GM19351 (cell line): ENCODE measurements at regions not wholly inside any gene's neighbourhood (a gene's known extent, or its start where the extent isn't known, plus 50 kb on each side); places are given as distances from the start of the nearest gene placed in this dataset.
"Not testable (repeated sequence)": the region's sequence is repeated elsewhere in the genome, so short reads cannot be mapped to it uniquely, and the experiment has no call there.

Experiments used
- ATAC-seq: cut with Tn5 transposase; IDR thresholded peaks from one replicate; pipeline ENCODE4 v1.9.1; 2021; ENCODE audit warnings: mild to moderate bottlenecking, moderate library complexity; ENCODE audit not compliant: unreplicated experiment

- ATAC-seq = not testable (repeated sequence)
Observed at GRCh38 chr9:67423049-67423728, 430.8 kb upstream of the SPATA31A3 start.

- not testable (repeated sequence) for ATAC-seq
Observed at GRCh38 chr9:67418496-67419079, 426.2 kb upstream of the SPATA31A3 start.

- not testable (repeated sequence) for ATAC-seq
Observed at GRCh38 chr9:67417341-67417983, 425.1 kb upstream of the SPATA31A3 start.

GRCh38 chr9:67416639-67417038, 424.3 kb upstream of the SPATA31A3 start:
- not testable (repeated sequence) for ATAC-seq

- not testable (repeated sequence) for ATAC-seq
Observed at GRCh38 chr9:67410606-67411220, 418.4 kb upstream of the SPATA31A3 start.

GRCh38 chr9:67403739-67404138, 411.4 kb upstream of the SPATA31A3 start:
- ATAC-seq = not testable (repeated sequence)

GRCh38 chr9:67397731-67398130, 405.4 kb upstream of the SPATA31A3 start:
- not testable (repeated sequence) for ATAC-seq

GRCh38 chr9:67394782-67395181, 402.4 kb upstream of the SPATA31A3 start:
- not testable (repeated sequence) for ATAC-seq

GRCh38 chr9:67394038-67394437, 401.7 kb upstream of the SPATA31A3 start:
- ATAC-seq = not testable (repeated sequence)

- not testable (repeated sequence) for ATAC-seq
Observed at GRCh38 chr9:67369664-67370063, 377.3 kb upstream of the SPATA31A3 start.

GRCh38 chr9:67362325-67362724, 370.0 kb upstream of the SPATA31A3 start:
- not testable (repeated sequence) for ATAC-seq

- not testable (repeated sequence) for ATAC-seq
Observed at GRCh38 chr9:67353961-67354360, 361.6 kb upstream of the SPATA31A3 start.

- not testable (repeated sequence) for ATAC-seq
Observed at GRCh38 chr9:67349424-67349759, 357.0 kb upstream of the SPATA31A3 start.

- ATAC-seq = not testable (repeated sequence)
Observed at GRCh38 chr9:67348562-67349423, 356.4 kb upstream of the SPATA31A3 start.

GRCh38 chr9:67348094-67348493, 355.7 kb upstream of the SPATA31A3 start:
- ATAC-seq = not testable (repeated sequence)

- ATAC-seq = not testable (repeated sequence)
Observed at GRCh38 chr9:67339216-67339615, 346.9 kb upstream of the SPATA31A3 start.

- not testable (repeated sequence) for ATAC-seq
Observed at GRCh38 chr9:67338201-67338600, 345.9 kb upstream of the SPATA31A3 start.

GRCh38 chr9:67334727-67335572, 342.6 kb upstream of the SPATA31A3 start:
- not testable (repeated sequence) for ATAC-seq

- ATAC-seq = not testable (repeated sequence)
Observed at GRCh38 chr9:67331634-67332033, 339.3 kb upstream of the SPATA31A3 start.

GRCh38 chr9:67313409-67313808, 321.1 kb upstream of the SPATA31A3 start:
- ATAC-seq = not testable (repeated sequence)
